Bronchial epithelial cell (primary cell): ENCODE measurements at regions not wholly inside any gene's neighbourhood (a gene's known extent, or its start where the extent isn't known, plus 50 kb on each side); places are given as distances from the start of the nearest gene placed in this dataset.
A peak's percentile ranks its signal among the peaks of the same experiment; 100 is the strongest.

Source experiments
- DNase-seq: peaks from one replicate; pipeline ENCODE4 v3.0.0-alpha.2; 2010; ENCODE audit warnings: low read depth
- FAIRE-seq: peaks from 2 replicates; lab custom pipeline; 2011; peaks lifted over from hg19 to GRCh38; lab: Jason Lieb, UNC
- H3K27me3 ChIP-seq: 2 replicates; pipeline ENCODE4 v1.5.1; 2011; ENCODE audit warnings: low read length; ENCODE audit not compliant: control insufficient read depth, insufficient read depth
- H3K36me3 ChIP-seq: 2 replicates; pipeline ENCODE4 v1.5.1; 2011; ENCODE audit warnings: low read length; ENCODE audit not compliant: control insufficient read depth, insufficient read depth
- H3K4me3 ChIP-seq: 2 replicates; pipeline ENCODE4 v1.5.1; 2011; ENCODE audit warnings: mild to moderate bottlenecking, low read depth, low read length, control low read depth
- TF ChIP-seq, protein P1 (sequence below): IDR thresholded peaks from 2 replicates; pipeline ENCODE4 v1.5.1; 2011; ENCODE audit warnings: mild to moderate bottlenecking, moderate library complexity, low read length, control low read depth, inconsistent platforms; ENCODE audit not compliant: insufficient read depth, severe bottlenecking

GRCh38 chr1:79614762-79615161 lies 608.2 kb upstream of the ADGRL4 start:
- Histone ChIP-seq H3K27me3 (no peaks in the 10 kb centered on the region), H3K36me3 (no peaks in the 10 kb centered on the region), H3K4me3 (no peak overlapping the region)
- FAIRE-seq (no peak), DNase-seq (no peak)
- TF ChIP-seq, protein P1, sequence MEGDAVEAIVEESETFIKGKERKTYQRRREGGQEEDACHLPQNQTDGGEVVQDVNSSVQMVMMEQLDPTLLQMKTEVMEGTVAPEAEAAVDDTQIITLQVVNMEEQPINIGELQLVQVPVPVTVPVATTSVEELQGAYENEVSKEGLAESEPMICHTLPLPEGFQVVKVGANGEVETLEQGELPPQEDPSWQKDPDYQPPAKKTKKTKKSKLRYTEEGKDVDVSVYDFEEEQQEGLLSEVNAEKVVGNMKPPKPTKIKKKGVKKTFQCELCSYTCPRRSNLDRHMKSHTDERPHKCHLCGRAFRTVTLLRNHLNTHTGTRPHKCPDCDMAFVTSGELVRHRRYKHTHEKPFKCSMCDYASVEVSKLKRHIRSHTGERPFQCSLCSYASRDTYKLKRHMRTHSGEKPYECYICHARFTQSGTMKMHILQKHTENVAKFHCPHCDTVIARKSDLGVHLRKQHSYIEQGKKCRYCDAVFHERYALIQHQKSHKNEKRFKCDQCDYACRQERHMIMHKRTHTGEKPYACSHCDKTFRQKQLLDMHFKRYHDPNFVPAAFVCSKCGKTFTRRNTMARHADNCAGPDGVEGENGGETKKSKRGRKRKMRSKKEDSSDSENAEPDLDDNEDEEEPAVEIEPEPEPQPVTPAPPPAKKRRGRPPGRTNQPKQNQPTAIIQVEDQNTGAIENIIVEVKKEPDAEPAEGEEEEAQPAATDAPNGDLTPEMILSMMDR = no peak

DNA sequence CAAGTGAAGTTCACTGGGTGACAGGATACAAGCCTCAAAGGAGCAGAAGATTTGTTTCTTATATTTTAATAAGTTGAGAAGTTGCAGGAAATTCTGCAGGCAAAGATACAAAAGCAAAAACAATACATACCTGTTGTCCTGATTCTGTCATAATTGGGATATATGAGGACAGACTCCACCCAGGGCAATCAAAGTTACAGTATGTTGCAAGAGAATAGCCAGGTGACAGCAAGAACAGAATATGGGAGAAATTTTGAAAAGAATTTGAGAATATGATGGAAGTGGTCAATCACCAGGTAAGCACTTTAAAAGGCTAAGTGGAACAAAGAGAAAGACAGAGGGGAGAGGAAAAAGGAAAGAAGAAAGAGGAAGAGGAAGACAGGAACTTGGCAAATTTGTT lies 607.6 kb upstream of the ADGRL4 start:
- Histone ChIP-seq H3K36me3 (no peaks in the 10 kb centered on the region), H3K27me3 (no peaks in the 10 kb centered on the region), H3K4me3 (no peak overlapping the region)
- no peak for DNase-seq
- TF ChIP-seq, protein P1 = no peak
- no peak for FAIRE-seq

- no peak for FAIRE-seq
- Histone ChIP-seq H3K27me3 (no peaks in the 10 kb centered on the region), H3K4me3 (no peak overlapping the region), H3K36me3 (no peaks in the 10 kb centered on the region)
- DNase-seq = no peak
- TF ChIP-seq, protein P1 = no peak
These were observed 606.5 kb upstream of the ADGRL4 start for GRCh38 chr1:79613046-79613445.

DNA sequence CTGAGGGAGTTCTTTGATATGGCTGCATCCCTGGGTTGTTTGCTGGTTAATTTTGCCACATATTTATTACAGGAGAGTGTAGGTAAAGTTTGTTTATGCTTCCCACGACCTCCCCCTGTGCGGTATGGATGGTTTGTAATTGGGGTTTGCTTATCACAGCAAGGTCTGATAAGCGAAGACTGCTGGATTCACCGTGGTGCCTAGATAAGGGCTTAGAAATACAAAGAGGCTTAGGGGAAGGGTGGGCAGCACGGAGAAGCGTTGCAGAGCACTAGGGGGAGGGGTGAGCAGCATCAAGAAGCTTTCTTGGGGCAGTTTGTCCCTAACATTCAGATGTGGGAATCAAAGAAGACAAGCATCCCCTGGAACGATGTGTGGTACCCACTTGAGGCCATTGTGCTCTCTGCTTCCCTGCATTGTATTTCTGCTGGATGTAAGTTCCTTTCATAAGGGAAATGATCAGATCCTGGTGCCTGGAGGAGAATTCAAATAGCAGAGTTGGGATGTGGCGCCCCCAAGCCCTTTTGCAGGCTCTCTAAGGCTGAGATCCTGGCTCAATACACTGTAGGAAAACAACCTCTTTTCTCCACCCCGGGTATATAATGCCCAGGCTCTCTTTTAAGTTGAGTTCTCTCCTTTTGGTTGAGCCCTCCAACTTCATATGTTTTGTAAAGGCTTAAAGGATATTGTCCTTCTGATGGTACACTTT lies 598.1 kb upstream of the ADGRL4 start:
- no peak overlapping the region for H3K4me3 ChIP-seq
- no peaks in the 10 kb centered on the region for H3K27me3 ChIP-seq
- no peaks in the 10 kb centered on the region for H3K36me3 ChIP-seq
- TF ChIP-seq, protein P1 = no peak
- FAIRE-seq = no peak
- no peak for DNase-seq

DNA sequence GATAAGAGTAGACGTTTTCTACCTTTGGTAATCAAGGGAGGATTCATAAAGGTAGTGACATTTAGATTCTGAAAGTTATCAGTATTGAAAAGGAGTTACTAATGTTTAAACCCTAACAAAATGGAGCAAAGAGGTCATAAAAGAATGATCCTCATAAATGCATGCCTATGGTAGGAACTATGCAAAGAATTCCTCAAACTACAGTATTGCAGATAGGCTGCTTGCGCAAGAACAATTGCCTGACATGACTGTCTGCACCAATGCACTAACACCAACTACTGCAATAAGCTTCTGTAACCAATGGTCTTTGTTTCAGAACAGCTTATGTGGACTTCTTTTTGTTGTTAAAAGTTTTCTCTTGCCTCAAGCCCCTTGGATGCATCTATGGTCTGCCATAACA lies 597.3 kb upstream of the ADGRL4 start:
- Histone ChIP-seq H3K4me3 (no peak overlapping the region), H3K36me3 (no peaks in the 10 kb centered on the region), H3K27me3 (no peaks in the 10 kb centered on the region)
- peak; percentile 9 for DNase-seq
- no peak for FAIRE-seq
- TF ChIP-seq, protein P1 = no peak

DNA sequence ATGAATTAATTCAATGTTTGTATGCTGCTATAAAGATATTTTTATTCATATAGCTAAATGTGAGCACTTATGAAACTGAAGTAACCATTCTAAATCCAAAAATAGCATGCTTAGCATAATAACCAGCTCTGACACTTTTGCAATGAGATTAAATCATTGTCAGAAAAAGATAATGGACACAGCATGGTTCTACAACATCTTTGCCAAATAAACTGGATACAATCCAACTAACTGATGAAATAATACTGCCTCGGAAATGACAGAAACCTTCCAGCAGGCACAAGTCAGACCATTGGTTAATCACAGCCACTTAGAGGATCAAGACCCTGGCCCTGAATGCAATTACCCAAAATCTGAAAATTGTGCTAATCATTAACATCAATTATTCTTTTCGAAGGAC lies 592.7 kb upstream of the ADGRL4 start:
- Histone ChIP-seq H3K4me3 (no peak overlapping the region), H3K36me3 (no peaks in the 10 kb centered on the region), H3K27me3 (no peaks in the 10 kb centered on the region)
- FAIRE-seq (no peak), DNase-seq (no peak)
- TF ChIP-seq, protein P1 = no peak
